ENCODE measurements at regions not wholly inside any gene's neighbourhood (a gene's known extent, or its start where the extent isn't known, plus 50 kb on each side); places are given as distances from the start of the nearest gene placed in this dataset.
"Not testable (repeated sequence)": the region's sequence is repeated elsewhere in the genome, so short reads cannot be mapped to it uniquely, and the experiment has no call there.

DNA sequence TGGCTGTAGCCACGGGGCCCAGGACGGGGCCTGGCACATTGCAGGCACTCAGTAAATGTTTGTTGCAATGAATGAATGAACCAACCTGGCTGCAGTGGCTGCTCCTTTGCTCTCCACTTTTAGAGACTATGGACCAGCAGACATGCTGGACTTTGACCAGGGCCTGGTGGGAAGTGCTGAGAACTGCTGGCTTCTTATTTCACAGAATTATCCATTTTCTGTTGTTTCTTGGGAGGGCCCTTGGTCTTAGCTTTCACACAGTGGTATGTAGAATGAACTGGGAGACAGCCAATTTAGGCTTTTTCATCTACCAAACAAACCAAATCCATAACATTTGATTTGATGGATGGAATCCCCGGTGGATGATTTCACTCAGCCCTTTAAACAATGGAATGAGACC is 78.0 kb upstream of the LHFPL2 start:
- no peak for DNase-seq (ENCODE audit: low spot score)

DNA sequence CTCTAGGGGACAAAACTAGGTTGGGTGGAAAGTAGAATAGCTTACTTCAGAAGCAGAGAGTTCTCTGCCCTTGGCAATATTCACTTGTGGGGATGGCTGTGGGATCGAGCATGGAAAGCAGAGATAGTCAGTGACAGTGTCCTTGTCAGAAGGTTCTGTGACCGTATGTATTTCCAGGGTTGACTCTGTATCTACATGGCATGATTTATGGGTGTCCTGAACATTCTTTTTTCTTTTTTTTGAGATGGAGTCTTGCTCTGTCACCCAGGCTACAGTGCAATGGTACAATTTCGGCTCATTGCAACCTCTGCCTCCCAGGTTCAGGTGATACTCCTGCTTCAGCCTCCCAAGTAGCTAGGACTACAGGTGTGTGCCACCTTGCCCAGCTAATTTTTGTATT is 77.4 kb upstream of the LHFPL2 start:
- no peak for DNase-seq (ENCODE audit: low spot score)

DNA sequence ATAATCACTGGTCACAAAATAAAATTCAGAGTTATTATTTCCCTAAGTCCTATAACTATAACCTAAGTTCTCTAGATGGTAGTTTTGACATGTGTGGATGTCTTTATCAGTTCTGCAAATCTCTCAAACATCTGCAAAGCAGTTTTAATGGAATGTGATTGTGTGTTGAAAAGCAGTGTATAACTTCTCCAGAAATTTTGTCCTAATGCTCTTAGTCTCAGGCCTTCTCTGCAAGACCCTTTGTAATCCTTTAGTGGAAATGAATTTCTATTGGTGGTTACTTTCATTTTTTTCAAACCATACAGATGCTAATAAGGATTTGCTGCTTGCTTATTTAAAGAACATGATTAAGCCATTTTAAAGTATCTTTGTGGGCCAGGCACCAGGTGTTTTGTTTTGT is 75.5 kb upstream of the LHFPL2 start:
- no peak for DNase-seq (ENCODE audit: low spot score)

DNA sequence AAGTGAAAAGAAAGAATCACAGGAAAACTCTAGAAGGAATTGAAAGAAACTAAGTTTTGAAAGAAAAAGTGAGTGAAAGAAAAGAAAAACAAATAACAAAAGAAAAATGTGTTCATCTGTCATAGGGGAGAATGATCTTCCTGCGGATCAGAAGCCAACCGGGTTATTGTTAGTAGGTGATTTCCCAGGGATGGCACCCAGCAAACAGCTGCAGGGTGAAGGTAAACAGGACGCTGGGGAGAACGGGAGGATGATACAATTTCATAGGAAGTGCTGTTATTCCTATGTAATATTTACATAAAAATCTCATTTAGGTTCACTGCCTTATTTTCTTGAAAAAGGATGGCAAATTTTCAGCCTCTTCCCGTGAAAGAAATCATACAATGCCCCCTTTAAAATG is 72.4 kb upstream of the LHFPL2 start:
- DNase-seq (ENCODE audit: low spot score) = no peak

DNA sequence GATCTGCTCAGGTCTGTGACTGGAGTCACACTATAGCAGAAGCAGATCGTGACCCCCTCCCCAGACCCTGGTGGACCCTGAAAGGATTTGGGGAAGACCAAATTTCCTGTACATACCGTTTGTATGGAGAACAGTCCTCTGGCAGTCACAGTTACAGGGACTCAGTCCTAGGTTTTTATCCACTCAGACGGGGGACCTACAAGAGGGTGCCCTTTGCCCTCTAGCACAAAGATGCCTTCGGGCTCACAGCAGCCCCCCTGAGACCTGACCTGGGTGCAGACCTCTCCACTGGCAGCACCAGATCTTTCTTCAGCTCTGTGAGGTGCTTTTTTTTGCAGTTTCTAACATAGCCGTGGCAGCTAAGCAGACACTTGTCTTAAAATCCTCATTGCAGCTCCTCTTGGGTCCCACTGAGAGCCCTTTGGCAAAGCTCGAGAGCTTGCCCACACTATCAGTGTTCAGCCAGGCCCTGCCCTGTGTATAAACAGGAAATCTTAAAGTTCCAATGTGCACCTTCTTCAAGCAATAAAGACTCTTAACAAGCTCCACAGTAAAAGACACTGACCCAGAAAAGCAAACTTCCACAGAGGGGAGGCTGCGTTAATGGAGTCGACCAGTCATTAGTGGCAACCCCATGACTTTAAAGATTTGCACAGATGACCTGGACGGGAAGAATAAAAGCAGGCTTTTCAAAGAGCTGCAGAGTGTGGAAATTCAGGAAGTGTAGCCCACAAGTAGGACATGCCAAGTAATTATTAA is 71.8 kb upstream of the LHFPL2 start:
- no peak for DNase-seq (ENCODE audit: low spot score)

DNA sequence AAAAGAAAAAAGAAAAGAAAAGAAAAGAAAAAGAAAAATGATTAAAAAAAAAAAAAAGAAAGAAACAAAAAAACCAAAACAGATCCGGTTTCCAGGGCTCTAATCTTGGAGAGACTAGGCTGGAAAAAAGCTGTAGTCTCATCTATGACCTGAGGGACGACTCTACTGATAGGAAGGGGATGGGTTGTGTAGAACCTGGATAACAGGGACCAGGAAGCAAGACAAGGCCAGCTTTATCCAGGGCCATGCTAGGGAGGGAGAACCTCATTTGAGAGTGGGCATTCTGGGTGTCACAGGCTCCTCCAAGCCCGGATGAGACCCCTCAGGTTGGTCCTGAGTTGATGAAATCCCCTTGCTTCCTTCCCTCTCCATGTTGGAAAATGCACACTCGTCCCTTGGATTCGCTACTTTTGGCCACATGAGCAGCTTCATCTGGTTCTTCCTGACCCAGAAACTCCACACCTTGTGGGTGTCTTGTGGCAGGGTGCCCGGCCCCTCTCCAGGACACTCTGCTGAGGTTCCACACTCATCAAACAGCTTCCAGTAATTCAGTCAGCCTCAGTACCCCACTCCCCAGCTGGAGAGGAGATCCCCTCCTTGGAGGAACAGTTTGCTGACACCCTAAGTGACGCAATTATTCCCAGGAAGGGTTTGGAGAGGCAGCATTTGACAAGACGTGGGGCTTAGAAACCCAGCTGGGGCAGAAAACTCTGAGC is 71.1 kb upstream of the LHFPL2 start:
- DNase-seq (ENCODE audit: low spot score) = no peak

DNA sequence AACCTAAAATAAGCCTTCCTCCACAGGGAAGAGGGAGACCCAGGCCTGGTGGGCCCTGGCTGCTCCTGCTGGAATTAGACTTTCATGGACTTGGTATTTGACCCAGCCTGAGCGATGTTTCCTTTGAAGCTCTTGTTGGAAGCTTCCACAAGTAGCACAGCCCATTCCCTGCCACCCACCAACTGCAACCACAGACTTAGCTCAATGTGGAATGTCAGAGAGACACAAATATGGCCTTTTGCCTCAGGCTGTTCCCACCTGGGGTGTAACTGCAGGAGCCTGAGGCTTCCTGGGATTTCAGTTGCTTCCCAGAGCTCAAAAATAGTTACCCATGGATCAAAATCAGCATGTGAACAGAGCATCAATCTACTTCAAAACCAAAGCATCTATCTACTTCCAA is 70.3 kb upstream of the LHFPL2 start:
- DNase-seq (ENCODE audit: low spot score) = no peak

DNA sequence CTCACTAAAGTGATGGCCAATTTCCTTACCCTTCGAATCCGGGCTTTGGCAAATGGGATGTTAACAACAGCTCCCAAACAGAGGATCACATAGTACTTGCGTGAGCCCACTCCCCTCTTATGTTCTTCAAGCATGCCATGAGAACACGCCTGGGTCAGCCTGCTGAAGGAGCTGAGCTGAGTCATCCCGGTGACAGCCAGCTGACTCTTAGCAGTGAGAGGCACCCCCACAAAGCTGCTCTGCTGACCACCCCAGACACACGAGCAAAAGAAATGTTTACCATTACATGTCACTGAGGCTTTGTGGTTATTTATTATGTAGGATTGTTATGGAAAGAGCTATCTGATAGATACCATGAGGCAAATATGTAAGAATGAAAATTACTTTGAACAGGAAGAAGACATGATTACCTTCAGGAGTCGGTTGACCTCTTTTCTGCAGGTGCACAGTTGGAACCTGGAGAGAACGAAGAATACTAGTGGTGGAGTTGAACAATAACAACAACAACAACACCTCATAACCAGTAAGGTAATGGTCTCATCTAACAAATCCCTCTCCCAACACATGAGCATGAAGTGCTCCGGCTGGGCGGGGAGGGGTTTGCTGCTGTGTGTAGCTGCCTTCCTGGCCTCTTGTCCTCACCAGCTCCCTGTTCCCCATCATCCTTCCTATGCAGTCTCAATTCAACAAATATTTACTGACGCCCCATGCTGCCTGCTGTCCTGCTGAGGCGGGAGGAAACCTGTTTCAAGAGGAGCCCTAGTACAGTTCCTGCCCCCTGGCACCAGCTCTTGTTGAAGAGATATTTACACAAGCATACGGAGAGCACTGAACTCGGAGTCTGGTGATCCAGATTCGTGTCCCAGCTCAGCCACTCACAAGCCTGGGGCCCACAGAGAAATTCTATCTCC is 69.4 kb upstream of the LHFPL2 start:
- DNase-seq (ENCODE audit: low spot score) = no peak

DNA sequence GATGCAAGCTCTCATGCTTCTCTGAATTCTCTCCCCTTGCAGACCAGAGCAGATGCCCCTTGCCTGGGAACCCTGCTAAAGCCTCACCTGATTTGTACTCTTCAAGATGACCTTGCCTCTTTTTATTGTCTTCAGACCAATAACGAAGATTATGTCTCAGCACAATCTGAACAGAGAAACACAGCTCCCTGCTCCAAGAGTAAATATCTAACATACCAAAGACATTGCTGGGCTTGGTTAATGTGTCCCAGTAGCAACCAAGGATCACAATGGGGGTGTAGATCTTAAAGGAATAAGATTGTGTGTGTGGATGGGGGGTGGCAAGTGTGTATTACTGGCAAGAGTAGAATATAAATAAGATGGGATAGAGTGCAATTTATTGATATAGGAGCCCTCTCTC is 67.6 kb upstream of the LHFPL2 start:
- no peak for DNase-seq (ENCODE audit: low spot score)

DNA sequence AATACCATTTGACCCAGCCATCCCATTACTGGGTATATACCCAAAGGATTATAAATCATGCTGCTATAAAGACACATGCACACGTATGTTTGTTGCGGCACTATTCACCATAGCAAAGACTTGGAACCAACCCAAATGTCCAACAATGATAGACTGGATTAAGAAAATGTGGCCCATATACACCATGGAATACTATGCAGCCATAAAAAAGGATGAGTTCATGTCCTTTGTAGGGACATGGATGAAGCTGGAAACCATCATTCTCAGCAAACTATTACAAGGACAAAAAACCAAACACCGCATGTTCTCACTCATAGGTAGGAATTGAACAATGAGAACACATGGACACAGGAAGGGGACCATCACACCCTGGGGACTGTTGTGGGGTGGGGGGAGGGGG is 66.8 kb upstream of the LHFPL2 start:
- DNase-seq (ENCODE audit: low spot score) = not testable (repeated sequence)

DNA sequence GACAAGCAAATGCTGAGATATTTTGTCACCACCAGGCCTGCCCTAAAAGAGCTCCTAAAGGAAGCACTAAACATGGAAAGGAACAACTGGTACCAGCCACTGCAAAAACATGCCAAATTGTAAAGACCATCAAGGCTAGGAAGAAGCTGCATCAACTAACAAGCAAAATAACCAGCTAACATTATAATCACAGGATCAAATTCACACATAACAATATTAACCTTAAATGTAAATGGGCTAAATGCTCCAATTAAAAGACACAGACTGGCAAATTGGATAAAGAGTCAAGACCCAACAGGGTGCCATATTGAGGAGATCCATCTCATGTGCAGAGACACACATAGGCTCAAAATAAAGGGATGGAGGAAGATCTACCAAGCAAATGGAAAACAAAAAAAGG is 63.1 kb upstream of the LHFPL2 start:
- DNase-seq (ENCODE audit: low spot score) = not testable (repeated sequence)

DNA sequence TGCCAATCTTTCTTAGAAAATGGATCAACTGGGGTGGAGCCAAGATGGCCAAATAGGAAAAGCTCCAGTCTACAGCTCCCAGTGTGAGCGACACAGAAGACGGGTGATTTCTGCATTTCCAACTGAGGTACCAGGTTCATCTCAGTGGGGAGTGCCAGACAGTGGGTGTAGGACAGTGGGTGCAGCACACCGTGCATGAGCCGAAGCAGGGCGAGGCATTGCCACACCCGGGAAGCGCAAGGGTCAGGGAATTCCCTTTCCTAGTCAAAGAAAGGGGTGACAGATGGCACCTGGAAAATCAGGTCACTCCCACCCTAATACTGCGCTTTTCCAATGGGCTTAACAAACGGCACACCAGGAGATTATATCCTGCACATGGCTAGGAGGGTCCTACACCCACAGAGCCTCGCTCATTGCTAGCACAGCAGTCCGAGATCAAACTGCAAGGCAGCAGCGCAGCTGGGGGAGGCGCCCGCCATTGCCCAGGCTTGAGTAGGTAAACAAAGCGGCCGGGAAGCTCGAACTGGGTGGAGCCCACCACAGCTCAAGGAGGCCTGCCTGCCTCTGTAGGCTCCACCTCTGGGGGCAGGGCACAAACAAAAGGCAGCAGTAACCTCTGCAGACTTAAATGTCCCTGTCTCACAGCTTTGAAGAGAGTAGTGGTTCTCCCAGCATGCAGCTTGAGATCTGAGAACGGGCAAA is 61.3 kb upstream of the LHFPL2 start:
- DNase-seq (ENCODE audit: low spot score) = not testable (repeated sequence)

DNA sequence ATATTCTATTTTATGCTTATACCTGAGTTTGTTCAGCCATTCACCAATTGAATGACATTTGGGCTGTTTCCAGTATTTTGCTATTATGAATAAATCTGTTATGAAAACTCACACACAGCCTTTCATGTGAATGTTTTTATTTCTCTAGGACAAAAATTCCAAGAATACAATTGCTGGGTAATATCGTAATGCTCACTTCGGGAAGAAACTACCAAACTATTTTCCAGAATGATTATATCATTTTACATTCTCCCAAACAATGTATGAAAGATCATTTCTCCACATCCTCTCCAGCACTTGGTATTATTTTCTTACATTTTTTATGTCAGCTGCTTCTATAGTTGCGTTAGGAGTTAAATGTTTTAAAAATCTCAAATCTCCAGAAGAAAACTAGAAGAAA is 58.3 kb upstream of the LHFPL2 start:
- no peak for DNase-seq (ENCODE audit: low spot score)

DNA sequence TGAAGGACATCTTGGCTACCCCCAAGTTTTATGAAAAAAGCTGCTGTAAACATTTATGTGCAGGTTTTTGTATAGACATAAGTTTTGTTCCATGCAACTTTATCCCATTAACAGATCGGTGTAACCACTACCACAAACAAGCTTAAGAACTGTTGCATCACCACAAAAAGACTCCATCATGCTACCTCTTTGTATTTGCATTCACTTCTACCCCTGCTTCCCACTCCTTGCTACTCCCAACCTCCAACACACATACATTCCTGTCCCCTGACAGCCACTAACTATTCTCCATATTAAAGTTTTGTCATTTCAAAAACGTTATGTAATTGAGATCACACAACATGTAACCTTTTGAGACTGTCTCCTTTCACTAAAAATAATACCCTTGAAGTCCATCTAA is 57.8 kb upstream of the LHFPL2 start:
- DNase-seq (ENCODE audit: low spot score) = no peak

DNA sequence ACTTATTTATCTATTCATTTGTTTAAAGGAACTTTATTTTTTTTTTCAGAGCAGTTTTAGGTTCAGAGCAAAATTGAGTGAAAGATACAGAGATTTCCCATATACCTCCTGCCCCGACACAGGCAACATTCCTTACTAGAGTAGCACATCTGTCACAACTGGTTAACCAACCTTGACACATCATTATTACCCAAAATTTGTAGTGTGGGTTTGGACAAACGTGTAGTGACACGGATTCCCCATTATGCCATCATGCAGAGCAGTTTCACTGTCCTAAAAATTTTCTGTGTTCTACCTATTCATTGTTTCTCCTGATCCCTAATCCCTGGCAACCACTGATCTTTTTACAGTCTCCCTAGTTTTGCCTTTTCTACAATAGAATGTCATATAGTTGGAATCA is 57.3 kb upstream of the LHFPL2 start:
- no peak for DNase-seq (ENCODE audit: low spot score)

DNA sequence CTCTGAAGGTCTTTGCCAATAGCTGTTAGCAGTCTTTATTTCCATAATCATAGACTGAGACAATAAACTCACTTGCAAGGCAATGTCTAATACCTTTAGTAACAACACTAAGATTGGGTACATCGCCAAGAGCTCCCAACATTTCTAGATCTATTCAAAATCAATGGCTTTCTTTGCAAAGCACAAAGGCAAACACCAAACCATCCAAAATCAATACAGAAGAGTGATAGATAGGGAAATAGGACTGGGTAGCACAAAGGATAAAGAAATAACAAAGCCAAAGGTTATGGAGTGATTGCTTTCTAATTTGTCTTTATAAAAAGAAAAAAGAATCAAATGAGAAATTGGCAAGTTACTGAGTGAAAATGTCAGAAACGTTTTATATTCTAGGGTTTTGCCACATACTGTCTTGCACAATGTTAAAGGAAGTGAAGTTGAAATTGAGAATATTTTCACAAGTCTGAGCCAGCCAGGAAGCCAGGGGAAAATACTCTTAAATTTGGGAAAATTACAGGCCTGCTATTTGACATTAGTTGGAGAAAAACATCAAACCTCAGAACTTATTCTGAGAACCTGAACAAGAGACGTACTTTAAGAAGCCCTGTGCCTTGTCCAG is 53.3 kb upstream of the LHFPL2 start:
- DNase-seq (ENCODE audit: low spot score) = no peak

DNA sequence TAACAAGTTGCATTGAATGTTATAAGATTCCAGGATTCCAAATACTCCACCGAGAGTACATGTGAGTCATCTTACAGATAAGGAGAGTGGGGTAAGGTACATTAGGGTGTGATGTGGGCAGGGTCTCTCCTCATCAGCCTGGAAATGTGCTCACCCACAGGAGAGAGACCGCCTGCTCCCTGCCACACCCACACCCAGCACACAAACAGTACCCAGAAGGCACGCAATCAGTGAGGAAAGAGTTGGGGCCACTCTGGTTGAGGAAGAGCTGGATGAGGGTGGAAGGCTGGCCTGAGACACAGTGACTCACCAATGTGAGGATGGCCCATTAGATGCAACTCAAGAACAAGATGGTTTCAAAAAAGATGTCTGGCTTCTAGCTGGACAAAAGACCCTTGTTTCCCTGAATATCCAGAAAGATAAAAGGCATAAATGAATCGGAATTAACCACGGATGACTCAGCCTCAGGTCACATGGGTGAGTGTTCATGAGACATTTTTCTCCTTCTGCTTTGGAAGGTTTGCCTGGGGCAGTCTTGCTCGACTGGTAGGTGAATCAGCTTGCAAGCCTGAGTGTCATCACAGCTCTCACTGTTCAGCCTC is 51.1 kb upstream of the LHFPL2 start:
- DNase-seq (ENCODE audit: low spot score) = peak; percentile 42

DNA sequence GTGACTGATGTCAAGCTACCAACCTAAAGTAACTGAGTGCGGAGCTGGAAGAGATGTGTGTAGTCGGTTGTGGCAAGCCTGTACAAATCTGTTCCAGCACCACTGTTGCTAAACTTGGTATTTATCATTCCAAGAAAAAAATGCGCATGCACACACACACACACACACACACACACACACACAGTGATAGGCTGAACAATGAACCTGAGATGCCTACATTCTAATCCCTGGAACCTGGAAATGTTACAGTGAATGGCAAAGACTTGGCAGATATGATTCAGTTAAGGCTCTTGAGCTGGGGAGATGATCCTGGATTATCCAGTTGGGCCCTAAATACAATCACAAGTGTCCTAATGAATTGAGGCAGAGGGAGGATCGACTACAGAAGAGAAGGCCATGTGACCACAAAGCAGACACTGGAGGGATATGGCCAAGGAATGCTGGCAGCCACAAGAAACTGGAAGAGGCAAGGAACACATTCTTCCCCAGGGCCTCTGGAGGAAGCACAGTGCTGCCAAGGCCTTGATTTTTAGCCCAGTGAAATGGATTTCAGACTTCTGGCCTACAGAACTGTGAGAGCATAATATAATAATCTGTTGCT is 49.7 kb upstream of the LHFPL2 start:
- no peak for DNase-seq (ENCODE audit: low spot score)
